Astrocyte of the cerebellum (primary cell): ENCODE measurements at regions not wholly inside any gene's neighbourhood (a gene's known extent, or its start where the extent isn't known, plus 50 kb on each side); places are given as distances from the start of the nearest gene placed in this dataset.

Source experiments
- DNase-seq: peaks from one replicate; pipeline ENCODE4 v3.0.0-alpha.2; 2011; ENCODE audit warnings: low read depth
- H3K4me3 ChIP-seq: 2 replicates; pipeline ENCODE4 v1.5.1; 2011; ENCODE audit warnings: mild to moderate bottlenecking, low read depth, low read length, moderate library complexity
- in situ Hi-C: cut with HindIII; loops from 2 replicates; pipeline ENCODE4 v1.10.0; 2017; ENCODE audit warnings: low sequenced_read_pairs
- TF ChIP-seq, protein P1 (sequence below): IDR thresholded peaks from 2 replicates; pipeline ENCODE4 v1.5.1; 2012; ENCODE audit warnings: low read length, low read depth, moderate library complexity, mild to moderate bottlenecking; ENCODE audit errors: missing control alignments

DNA sequence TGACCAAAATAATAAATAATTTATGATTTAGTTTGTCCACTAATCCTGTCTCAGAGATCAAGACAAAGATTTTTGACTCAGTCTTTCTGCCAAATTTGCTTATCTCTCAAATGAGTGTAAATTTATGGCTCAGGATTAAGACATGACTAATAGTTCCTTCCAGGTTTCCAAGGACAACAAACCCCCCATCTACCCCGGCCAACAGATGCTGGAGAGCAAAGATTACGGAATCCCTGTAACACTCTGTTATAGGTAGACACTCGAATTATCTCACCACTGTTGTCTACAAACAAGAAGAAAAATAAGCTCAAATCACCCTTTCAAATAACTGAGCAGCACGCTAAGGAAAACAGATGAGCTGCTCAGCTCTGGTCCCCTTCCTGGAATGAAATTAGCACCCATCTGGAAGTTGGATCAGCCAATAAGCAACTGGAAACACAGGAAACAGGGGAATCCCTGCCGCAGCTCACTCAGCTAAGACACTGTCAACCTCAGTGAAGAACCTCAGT lies 56.8 kb upstream of the SVIL start:
- TF ChIP-seq, protein P1, sequence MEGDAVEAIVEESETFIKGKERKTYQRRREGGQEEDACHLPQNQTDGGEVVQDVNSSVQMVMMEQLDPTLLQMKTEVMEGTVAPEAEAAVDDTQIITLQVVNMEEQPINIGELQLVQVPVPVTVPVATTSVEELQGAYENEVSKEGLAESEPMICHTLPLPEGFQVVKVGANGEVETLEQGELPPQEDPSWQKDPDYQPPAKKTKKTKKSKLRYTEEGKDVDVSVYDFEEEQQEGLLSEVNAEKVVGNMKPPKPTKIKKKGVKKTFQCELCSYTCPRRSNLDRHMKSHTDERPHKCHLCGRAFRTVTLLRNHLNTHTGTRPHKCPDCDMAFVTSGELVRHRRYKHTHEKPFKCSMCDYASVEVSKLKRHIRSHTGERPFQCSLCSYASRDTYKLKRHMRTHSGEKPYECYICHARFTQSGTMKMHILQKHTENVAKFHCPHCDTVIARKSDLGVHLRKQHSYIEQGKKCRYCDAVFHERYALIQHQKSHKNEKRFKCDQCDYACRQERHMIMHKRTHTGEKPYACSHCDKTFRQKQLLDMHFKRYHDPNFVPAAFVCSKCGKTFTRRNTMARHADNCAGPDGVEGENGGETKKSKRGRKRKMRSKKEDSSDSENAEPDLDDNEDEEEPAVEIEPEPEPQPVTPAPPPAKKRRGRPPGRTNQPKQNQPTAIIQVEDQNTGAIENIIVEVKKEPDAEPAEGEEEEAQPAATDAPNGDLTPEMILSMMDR = no peak
- DNase-seq = no peak
- H3K4me3 ChIP-seq = no peak overlapping the region
- in situ Hi-C loops = no loop called here

DNA sequence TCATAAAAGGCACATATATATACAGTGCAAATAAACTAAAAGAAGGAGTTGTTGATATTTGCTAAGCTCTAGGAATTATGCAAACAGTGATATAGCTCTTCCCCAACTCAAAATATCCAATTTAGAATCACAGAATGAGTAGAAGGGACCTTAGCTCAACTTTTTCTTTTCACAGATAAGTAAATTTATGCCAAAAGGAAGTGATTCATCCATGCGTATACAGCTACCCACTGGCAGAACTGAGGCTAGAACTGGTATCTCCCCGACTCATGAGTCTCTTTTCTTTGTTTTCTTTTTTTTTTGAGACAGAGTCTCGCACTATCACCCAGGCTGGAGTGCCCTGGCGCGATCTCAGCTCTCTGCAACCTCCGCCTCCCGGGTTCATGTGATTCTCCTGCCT lies 54.2 kb upstream of the SVIL start:
- in situ Hi-C loops = no loop called here
- no peak overlapping the region for H3K4me3 ChIP-seq
- TF ChIP-seq, protein P1 = no peak
- no peak for DNase-seq

DNA sequence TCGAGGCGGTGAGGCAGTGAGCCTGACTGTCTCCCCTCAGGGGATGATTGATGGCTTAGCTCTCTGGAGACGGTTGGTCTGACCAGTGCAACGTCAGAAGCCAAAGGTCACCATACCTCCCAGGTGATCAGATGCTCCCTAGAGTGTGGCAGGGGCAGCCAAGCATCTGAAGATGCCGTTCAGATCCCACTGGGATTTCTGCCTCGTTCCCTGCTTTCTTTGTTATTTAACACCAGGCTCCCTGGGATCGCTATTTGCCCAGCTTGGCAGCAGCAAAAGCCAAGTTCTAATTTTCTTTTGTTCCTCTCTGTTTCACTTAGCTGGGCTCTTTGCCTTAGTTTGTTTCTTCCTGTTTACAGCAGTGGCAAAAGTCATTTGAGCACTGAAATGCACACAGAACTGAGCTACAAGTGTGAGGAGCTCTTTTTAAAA lies 53.5 kb upstream of the SVIL start:
- in situ Hi-C loops = no loop called here
- TF ChIP-seq, protein P1 = no peak
- H3K4me3 ChIP-seq = no peak overlapping the region
- DNase-seq = no peak

DNA sequence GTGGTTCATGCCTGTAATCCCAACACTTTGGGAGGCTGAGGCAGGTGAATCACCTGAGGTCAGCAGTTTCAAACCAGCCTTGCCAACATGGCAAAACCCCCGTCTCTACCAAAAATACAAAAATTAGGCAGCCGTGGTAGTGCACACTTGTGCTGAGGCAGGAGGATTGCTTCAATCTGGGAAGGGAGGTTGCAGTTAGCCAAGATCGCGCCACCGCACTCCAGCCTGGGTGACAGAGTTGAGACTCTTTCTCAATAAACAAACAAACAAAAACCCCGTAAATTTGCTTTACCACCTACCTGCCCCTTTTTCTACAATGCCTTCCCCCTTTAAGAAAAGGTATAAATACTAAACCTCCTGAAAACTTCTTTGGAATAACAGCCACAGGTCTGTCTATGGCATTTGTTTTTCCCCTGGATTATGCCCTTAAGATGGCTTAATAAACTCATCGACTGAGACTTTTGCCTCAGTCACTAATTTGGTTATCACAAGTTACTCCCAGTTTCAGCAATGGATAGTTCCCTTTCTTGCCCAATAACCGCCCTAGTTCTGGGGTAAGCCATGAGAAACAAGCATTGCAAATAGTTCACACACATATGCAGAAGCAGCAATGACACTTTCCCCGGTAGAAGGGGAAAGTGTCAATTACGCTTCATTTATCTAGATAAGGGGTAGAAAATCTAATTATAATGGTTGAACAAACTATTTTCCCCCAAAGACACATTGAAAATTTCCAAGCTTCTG lies 52.8 kb upstream of the SVIL start:
- TF ChIP-seq, protein P1 = no peak
- no peak overlapping the region for H3K4me3 ChIP-seq
- DNase-seq = no peak
- in situ Hi-C loops = no loop called here

DNA sequence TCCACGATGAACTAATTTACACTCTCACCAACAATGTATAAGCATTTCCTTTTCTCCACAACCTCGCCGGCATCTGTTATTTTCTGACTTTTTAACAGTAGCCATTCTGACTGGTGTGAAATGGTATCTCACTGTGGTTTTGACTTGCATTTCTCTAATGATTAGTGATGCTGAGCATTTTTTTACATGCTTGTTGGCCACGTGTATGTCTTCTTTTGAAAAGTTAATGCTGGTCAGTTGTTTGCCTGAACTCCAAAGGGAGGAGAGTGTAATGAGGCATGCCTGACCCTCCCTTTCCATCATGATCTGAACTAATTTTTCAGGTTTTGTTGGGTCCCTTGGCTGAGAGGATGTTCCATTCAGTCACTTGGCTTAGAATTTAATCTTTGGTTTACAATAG lies 50.7 kb upstream of the SVIL start:
- in situ Hi-C loops = no loop called here
- TF ChIP-seq, protein P1 = no peak
- DNase-seq = no peak

More for the DNA sequence above, 50.7 kb upstream of the SVIL start:
- H3K4me3 ChIP-seq = no peak overlapping the region
